ENCODE measurements at regions not wholly inside any gene's neighbourhood (a gene's known extent, or its start where the extent isn't known, plus 50 kb on each side); places are given as distances from the start of the nearest gene placed in this dataset.
"Not testable (repeated sequence)": the region's sequence is repeated elsewhere in the genome, so short reads cannot be mapped to it uniquely, and the experiment has no call there.

DNA sequence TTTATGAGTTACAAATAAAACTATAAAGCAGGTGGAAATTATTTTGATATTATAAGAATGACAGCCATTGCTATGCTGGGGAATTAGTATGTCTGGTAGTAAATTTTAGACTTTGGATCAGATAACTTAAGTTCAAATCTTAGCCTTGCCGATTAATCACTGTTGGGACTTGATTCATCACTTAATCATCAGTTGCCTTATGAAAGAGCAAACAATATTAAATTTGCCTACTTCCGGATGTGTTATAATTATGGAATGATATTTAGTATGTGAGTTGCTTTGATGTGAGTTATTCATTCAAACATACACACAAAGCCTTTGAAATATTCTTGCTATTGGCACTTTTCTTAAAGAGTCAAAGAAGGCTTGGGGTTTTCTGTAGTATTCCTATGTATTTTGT, 717.7 kb downstream of the BRINP1 start:
- DNase-seq (ENCODE audit: low read depth) = no peak

- no peak for DNase-seq (ENCODE audit: low read depth)
Measured at GRCh38 chr9:118652258-118652657, 717.0 kb downstream of the BRINP1 start.

GRCh38 chr9:118652912-118653311, 716.3 kb downstream of the BRINP1 start:
- no peak for DNase-seq (ENCODE audit: low read depth)

GRCh38 chr9:118659011-118659410, 710.2 kb downstream of the BRINP1 start:
- no peak for DNase-seq (ENCODE audit: low read depth)

GRCh38 chr9:118665226-118665919, 703.9 kb downstream of the BRINP1 start:
- no peak for DNase-seq (ENCODE audit: low read depth)

GRCh38 chr9:118670011-118670953, 699.0 kb downstream of the BRINP1 start:
- DNase-seq (ENCODE audit: low read depth) = no peak

- no peak for DNase-seq (ENCODE audit: low read depth)
Measured at GRCh38 chr9:118674942-118675341, 694.3 kb downstream of the BRINP1 start.

DNA sequence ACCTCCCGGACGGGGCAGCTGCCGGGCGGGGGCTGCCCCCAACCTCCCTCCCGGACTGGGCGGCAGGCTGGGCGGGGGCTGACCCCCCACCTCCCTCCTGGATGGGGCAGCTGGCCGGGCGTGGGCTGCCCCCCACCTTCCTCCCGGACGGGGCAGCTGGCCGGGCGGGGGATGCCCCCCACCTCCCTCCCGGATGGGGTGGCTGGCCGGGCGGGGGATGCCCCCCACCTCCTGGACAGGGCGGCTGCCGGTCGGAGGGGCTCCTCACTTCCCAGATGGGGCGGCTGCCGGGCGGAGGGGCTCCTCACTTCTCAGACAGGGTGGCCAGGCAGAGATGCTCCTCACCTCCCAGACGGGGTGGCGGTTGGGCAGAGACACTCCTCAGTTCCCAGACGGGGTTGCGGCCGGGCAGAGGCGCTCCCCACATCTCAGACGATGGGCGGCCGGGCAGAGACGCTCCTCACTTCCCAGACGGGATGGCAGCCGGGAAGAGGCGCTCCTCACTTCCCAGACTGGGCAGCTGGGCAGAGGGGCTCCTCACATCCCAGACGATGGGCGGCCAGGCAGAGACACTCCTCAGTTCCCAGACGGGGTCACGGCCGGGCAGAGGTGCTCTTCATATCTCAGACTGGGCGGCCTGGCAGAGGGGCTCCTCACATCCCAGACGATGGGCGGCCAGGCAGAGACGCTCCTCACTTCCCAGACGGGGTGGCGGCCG, 691.1 kb downstream of the BRINP1 start:
- not testable (repeated sequence) for DNase-seq (ENCODE audit: low read depth)

GRCh38 chr9:118686959-118687358, 682.3 kb downstream of the BRINP1 start:
- no peak for DNase-seq (ENCODE audit: low read depth)

GRCh38 chr9:118689280-118689679, 680.0 kb downstream of the BRINP1 start:
- no peak for DNase-seq (ENCODE audit: low read depth)

DNA sequence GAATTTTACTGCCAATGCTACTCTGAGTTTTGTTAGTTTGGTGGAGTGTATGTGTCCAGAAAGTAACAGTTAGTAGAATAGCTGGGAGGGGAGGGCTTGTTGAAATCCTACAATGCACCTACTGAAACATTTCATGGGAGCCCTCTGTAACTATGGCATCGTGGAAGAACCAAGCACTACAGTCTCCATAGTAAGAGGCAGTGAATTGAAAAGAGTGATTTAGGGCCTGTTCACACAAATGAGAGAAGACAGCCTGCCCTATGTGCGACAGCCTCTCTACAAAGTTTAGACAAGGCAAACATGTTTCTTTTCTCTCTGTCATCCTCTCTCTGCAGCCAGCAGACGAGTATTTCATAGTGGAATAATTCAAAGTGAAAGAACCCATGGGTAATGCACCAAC, 676.6 kb downstream of the BRINP1 start:
- DNase-seq (ENCODE audit: low read depth) = no peak

GRCh38 chr9:118693645-118694044, 675.6 kb downstream of the BRINP1 start:
- DNase-seq (ENCODE audit: low read depth) = no peak

GRCh38 chr9:118695249-118695648, 674.0 kb downstream of the BRINP1 start:
- DNase-seq (ENCODE audit: low read depth) = not testable (repeated sequence)

GRCh38 chr9:118701985-118702384, 667.2 kb downstream of the BRINP1 start:
- DNase-seq (ENCODE audit: low read depth) = no peak

DNA sequence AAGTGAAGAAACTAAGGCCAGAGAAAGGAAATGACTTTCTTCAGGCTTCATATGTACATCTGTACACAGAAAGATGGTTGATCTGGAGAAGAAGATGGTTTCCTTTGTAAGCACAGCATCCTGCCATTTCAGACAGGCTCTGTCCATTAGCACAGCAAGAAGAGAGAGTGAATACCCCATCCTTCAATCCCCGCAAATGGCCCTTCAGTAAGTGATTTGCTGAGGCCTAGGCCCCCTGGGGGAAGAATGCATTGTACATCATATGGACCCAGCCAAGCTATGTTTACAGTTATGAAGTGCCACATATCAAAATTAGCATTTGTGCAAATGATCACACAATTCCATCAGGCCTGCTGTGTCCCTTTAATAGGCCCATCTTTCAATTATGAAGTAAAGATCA, 657.4 kb downstream of the BRINP1 start:
- no peak for DNase-seq (ENCODE audit: low read depth)

- DNase-seq (ENCODE audit: low read depth) = no peak
Measured at GRCh38 chr9:118721276-118721675, 648.0 kb downstream of the BRINP1 start.

DNA sequence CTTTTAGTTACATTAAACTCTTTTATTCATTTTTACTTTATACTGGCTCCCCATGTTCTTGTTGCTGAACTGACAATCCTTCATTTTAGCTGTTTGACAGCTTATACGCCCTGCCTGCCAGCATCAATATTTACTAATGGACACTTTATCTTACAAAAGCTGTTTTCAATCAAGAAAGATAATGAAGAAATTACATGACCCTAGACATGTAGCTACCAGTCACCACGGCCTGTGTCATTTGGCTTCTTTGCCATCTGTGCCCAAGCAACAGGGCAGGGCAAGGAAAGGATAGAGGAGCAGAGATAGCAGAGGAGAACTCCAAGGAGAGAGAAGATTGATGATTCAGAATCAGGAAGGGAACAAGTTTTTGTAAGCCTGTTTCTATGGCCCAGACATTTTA, 647.3 kb downstream of the BRINP1 start:
- no peak for DNase-seq (ENCODE audit: low read depth)

- DNase-seq (ENCODE audit: low read depth) = no peak
Measured at GRCh38 chr9:118729981-118730380, 639.3 kb downstream of the BRINP1 start.

- no peak for DNase-seq (ENCODE audit: low read depth)
Measured at GRCh38 chr9:118732998-118733397, 636.2 kb downstream of the BRINP1 start.

DNA sequence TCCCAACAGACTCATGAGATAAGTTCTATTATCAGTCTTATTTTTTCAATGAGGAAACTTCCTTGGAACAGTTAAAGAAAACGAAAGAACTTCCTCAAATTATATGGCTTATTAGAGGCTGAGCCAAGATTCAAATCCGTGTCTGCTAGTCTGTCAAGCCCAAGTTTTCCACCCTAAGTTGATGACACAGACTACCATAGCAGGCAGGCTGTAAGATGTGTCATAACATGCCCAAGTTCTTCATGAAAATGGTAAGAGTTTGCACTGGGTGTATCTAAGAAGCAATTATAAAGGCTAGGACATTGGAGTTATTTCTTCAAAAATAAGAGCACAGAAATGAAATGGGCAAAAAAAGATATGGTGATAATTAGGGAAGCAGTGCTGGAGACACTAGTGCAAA, 634.5 kb downstream of the BRINP1 start:
- no peak for DNase-seq (ENCODE audit: low read depth)

DNA sequence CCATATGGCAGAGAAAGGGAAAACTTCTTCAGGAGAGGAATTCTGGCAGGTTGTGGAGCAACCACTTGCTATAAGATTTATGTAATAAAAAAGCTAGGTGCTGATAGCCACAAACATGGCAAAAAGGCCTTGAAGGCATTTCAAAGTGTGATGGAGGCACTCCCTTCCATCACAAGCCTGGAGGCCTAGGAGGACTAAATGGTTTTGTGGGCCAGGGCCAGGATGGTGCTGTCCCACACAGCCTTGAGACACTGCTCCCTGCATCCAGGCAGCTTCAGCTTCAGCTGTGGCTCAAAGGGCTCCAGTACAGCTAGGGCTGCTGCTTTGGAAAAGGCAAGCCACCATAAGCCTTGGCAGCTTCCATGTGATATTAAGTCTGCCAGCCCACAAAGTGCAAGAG, 632.8 kb downstream of the BRINP1 start:
- no peak for DNase-seq (ENCODE audit: low read depth)

GRCh38 chr9:118751077-118751847, 618.0 kb downstream of the BRINP1 start:
- no peak for DNase-seq (ENCODE audit: low read depth)

All from stimulated activated CD8-positive, alpha-beta memory T cell treated with anti-CD3 and anti-CD28 coated beads, Interleukin-4, amount 100 ng/mL, for 24 hours (primary cell).